MCF 10A (cell line): ENCODE measurements at regions not wholly inside any gene's neighbourhood (a gene's known extent, or its start where the extent isn't known, plus 50 kb on each side); places are given as distances from the start of the nearest gene placed in this dataset.
A peak's percentile ranks its signal among the peaks of the same experiment; 100 is the strongest.

Source experiments
- BruUV-seq: library from RNA; stranded (reverse); fragments of 400-500 nt; replicated peaks from 2 replicates; lab custom pipeline; 2021; lab: Mats Ljungman, UMichigan
- CTCF ChIA-PET: fragments of 300-600 bp; sonication (Branson Sonifier 250); formaldehyde crosslinking; extraction: SDS; loops from one replicate; lab custom pipeline; 2021; ENCODE audit warnings: antibody characterized with exemption, inconsistent platforms; lab: Yijun Ruan, JAX
- POLR2A ChIA-PET: fragments of 300-600, 350-650 bp; sonication (Branson Sonifier 250); formaldehyde crosslinking; extraction: SDS; loops from one replicate; lab custom pipeline; 2020; ENCODE audit warnings: antibody characterized with exemption, inconsistent platforms; lab: Yijun Ruan, JAX
- DNase-seq: peaks from one replicate; pipeline ENCODE4 v3.0.0-alpha.2; 2018; ENCODE audit not compliant: unreplicated experiment
- H3K27ac Mint-ChIP-seq: one replicate; pipeline ENCODE4 v1.8.0; 2022; ENCODE audit warnings: mild to moderate bottlenecking, low read depth, mixed read lengths; ENCODE audit not compliant: unreplicated experiment
- H3K27me3 Mint-ChIP-seq: one replicate; pipeline ENCODE4 v1.8.0; 2022; ENCODE audit warnings: mixed read lengths; ENCODE audit not compliant: insufficient read depth, unreplicated experiment
- H3K36me3 Mint-ChIP-seq: one replicate; pipeline ENCODE4 v1.8.0; 2022; ENCODE audit warnings: mild to moderate bottlenecking, moderate library complexity, mixed read lengths; ENCODE audit not compliant: insufficient read depth, unreplicated experiment
- H3K4me1 Mint-ChIP-seq: one replicate; pipeline ENCODE4 v1.8.0; 2022; ENCODE audit warnings: mixed read lengths; ENCODE audit not compliant: insufficient read depth, unreplicated experiment
- H3K4me3 Mint-ChIP-seq: one replicate; pipeline ENCODE4 v1.8.0; 2022; ENCODE audit warnings: mild to moderate bottlenecking, moderate library complexity, mixed read lengths; ENCODE audit not compliant: unreplicated experiment
- H3K9me3 Mint-ChIP-seq: one replicate; pipeline ENCODE4 v1.8.0; 2022; ENCODE audit warnings: mixed read lengths; ENCODE audit not compliant: unreplicated experiment
- intact Hi-C: fragments of 100-400 bp; cut with micrococcal nuclease; formaldehyde crosslinking; loops from 2 replicates; pipeline ENCODE4 v1.14.1; 2022
- TF ChIP-seq, protein P1 (sequence below): fragments of 200-600 bp; IDR thresholded peaks from one replicate; pipeline ENCODE4 v1.8.0; 2022; ENCODE audit warnings: antibody characterized with exemption, mild to moderate bottlenecking; ENCODE audit not compliant: unreplicated experiment

DNA sequence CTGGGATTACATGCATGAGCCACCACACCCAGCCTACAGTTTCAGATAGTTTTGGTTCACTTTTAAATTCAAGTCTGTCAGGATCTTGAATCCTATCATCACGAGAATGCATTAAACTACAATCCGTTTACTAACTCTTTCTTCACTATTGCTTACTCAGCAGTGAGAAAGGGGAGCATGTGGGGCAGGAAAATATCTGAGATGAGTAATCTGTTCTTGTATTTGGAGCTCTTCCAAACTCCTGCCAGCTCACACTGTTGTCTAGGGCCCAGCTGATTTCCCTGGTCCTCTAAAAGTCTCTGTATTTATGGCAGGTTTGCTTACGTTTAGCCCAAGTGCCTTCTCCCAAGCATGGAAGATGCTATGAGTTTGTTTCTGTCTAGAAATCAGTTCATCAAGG lies 152.2 kb downstream of the FGF18 start:
- H3K9me3 Mint-ChIP-seq, result peaks cover 31% of the 10 kb centered on the region
- no TSS peak for BruUV-seq
- POLR2A ChIA-PET, result interaction anchor here (0.6 to 2.4 kb wide), 5 partner anchors 9 to 186 kb away, joined by 3 to 9 read pairs (median 7); no protein-coding TSS in a partner anchor
- no peak overlapping the region for H3K4me3 Mint-ChIP-seq
- H3K4me1 Mint-ChIP-seq, result peaks cover 13% of the 10 kb centered on the region
- no peaks in the 10 kb centered on the region for H3K27me3 Mint-ChIP-seq
- TF ChIP-seq, protein P1, sequence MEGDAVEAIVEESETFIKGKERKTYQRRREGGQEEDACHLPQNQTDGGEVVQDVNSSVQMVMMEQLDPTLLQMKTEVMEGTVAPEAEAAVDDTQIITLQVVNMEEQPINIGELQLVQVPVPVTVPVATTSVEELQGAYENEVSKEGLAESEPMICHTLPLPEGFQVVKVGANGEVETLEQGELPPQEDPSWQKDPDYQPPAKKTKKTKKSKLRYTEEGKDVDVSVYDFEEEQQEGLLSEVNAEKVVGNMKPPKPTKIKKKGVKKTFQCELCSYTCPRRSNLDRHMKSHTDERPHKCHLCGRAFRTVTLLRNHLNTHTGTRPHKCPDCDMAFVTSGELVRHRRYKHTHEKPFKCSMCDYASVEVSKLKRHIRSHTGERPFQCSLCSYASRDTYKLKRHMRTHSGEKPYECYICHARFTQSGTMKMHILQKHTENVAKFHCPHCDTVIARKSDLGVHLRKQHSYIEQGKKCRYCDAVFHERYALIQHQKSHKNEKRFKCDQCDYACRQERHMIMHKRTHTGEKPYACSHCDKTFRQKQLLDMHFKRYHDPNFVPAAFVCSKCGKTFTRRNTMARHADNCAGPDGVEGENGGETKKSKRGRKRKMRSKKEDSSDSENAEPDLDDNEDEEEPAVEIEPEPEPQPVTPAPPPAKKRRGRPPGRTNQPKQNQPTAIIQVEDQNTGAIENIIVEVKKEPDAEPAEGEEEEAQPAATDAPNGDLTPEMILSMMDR, result no peak
- DNase-seq, result peak; percentile 92
- no peaks in the 10 kb centered on the region for H3K36me3 Mint-ChIP-seq
- peak overlapping the region; percentile 91 for H3K27ac Mint-ChIP-seq
- intact Hi-C loops, result no loop called here
- CTCF ChIA-PET, result interaction anchor here (0.6 to 1.1 kb wide), 3 partner anchors 87 to 271 kb away, joined by 3 to 4 read pairs (median 3); no protein-coding TSS in a partner anchor

DNA sequence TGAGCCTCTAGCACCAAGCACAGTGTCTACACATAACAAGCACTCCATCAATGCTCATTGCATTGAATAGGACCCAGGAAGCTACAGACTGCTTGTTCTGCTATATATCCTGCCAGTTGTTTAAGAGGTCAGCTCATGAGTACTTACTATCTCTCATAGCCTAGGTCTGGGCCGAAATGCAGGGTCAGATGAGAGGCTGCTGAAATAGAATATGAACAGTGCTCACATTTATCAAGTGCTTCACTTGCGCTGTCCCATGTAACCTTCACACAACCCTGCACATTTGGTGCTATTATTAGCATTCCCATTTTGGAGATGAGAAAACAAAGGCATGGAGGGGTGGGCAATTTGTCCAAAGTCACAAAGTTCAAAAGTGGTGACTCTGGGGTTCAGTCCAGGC lies 153.6 kb downstream of the FGF18 start:
- peaks cover 2% of the 10 kb centered on the region for H3K27me3 Mint-ChIP-seq

DNA sequence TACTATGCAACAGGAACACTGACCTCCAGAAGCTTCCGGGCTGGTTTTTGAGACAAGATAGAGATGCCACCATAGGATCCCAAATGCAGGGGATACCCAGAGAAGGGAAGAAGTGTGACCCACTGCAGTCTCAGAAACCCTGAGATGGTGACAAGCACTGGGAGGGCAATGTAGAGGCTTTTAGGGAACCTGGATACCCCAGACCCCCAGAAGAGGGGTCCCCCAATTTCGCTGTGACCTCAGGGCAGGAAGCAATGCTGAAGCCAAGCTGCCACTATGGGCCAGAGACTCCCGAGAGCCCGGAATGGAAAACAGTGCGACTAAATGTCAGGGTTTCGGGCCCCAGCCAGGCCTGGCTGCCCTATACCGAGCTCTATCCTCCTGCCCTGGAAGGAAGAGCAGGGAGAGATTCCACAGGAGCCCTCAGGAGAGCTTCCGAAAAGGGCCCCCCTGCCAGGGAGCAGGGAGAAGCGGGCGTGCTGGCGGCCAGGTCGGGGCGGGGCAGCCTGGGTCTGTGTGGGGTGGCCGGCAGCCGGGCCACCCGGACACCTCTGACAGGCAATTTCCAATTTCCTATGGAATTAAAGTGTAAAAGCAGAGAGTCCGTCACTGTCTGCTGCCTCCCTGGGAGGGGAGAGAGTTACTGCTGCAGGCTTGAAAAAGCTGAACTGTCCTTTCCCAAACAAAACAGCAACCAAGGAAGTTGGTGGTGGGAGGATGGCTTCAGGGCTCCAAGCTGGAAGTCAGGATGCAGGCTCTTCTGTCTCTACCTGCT lies 154.2 kb downstream of the FGF18 start:
- H3K9me3 Mint-ChIP-seq, result peaks cover 16% of the 10 kb centered on the region
- no peaks in the 10 kb centered on the region for H3K36me3 Mint-ChIP-seq
- peaks cover 13% of the 10 kb centered on the region for H3K4me1 Mint-ChIP-seq
- no TSS peak for BruUV-seq
- no peak for DNase-seq
- H3K27ac Mint-ChIP-seq, result no peak overlapping the region
- H3K4me3 Mint-ChIP-seq, result no peak overlapping the region
- ChIA-PET CTCF (interaction anchor here (0.7 to 1.0 kb wide), 2 partner anchors 53 to 90 kb away, joined by 3 read pairs; no protein-coding TSS in a partner anchor), POLR2A (interaction anchor here (0.9 to 2.4 kb wide), 2 partner anchors 11 to 75 kb away, joined by 3 to 9 read pairs; no protein-coding TSS in a partner anchor)
- TF ChIP-seq, protein P1, result no peak
- H3K27me3 Mint-ChIP-seq, result peaks cover 8% of the 10 kb centered on the region
- intact Hi-C loops, result no loop called here

More for the DNA sequence above, 153.6 kb downstream of the FGF18 start:
- H3K27ac Mint-ChIP-seq, result no peak overlapping the region
- intact Hi-C loops, result no loop called here
- TF ChIP-seq, protein P1, result no peak
- POLR2A ChIA-PET, result interaction anchor here (0.9 to 2.4 kb wide), 4 partner anchors 11 to 75 kb away, joined by 3 to 9 read pairs (median 5); no protein-coding TSS in a partner anchor
- H3K9me3 Mint-ChIP-seq, result peaks cover 22% of the 10 kb centered on the region
- peaks cover 13% of the 10 kb centered on the region for H3K4me1 Mint-ChIP-seq
- H3K36me3 Mint-ChIP-seq, result no peaks in the 10 kb centered on the region
- no TSS peak for BruUV-seq
- CTCF ChIA-PET, result interaction anchor here (0.7 to 1.0 kb wide), 2 partner anchors 52 to 89 kb away, joined by 3 read pairs; no protein-coding TSS in a partner anchor
- no peak overlapping the region for H3K4me3 Mint-ChIP-seq
- DNase-seq, result no peak

DNA sequence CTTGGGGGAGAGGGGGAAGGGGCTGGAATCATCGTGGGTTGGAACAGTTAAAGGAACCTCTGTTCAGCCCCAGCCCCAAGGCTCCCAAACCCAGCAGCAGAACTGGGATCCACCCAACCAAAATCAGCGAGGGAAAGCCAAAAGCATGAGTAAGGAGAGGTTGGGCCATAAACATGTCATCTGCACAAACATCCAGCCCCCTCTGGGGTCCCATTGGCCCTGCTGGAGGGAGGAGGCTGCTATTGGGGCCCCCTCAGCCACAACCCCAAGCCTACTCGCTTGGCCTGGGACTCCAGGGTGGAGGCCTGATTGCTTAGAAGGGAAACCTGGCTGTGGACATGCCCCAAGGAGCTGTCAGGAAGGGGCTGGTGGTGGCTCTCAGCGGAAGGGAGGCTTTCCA lies 154.9 kb downstream of the FGF18 start:
- TF ChIP-seq, protein P1, result no peak
- peaks cover 13% of the 10 kb centered on the region for H3K4me1 Mint-ChIP-seq
- CTCF ChIA-PET, result no interaction called here
- H3K9me3 Mint-ChIP-seq, result peaks cover 8% of the 10 kb centered on the region
- no peak for DNase-seq
- POLR2A ChIA-PET, result no interaction called here
- H3K4me3 Mint-ChIP-seq, result no peak overlapping the region
- intact Hi-C loops, result no loop called here
- no peaks in the 10 kb centered on the region for H3K36me3 Mint-ChIP-seq
- no peak overlapping the region for H3K27ac Mint-ChIP-seq
- BruUV-seq, result no TSS peak
- H3K27me3 Mint-ChIP-seq, result peaks cover 11% of the 10 kb centered on the region
